SK-N-SH (cell line): ENCODE measurements at regions not wholly inside any gene's neighbourhood (a gene's known extent, or its start where the extent isn't known, plus 50 kb on each side); places are given as distances from the start of the nearest gene placed in this dataset.
"Not testable (repeated sequence)": the region's sequence is repeated elsewhere in the genome, so short reads cannot be mapped to it uniquely, and the experiment has no call there.

Experiments
- CHD2 ChIP-seq: fragments of 150-350 bp; IDR thresholded peaks from 2 replicates; pipeline ENCODE4 v1.6.1; 2018; ENCODE audit warnings: low read length; ENCODE audit not compliant: partially characterized antibody
- EP300 ChIP-seq, 2 experiments: IDR thresholded peaks; 2 replicates each; pipeline versions ENCODE4 v1.4.0 to v1.6.1; 2012; ENCODE audit warnings: borderline replicate concordance in 1 of 2, low read depth in 1 of 2, low read length in 1 of 2
- EZH2phosphoT487 ChIP-seq: fragments of 200-600 bp; sonication (generic); IDR thresholded peaks from 2 replicates; pipeline ENCODE4 v1.6.1; 2017; ENCODE audit warnings: low read depth, mixed run types, mild to moderate bottlenecking, antibody characterized with exemption, moderate library complexity, borderline replicate concordance
- REST ChIP-seq: IDR thresholded peaks from 2 replicates; pipeline ENCODE4 v1.6.1; 2012; ENCODE audit warnings: mild to moderate bottlenecking, low read depth, low read length, moderate library complexity
- SIN3A ChIP-seq: IDR thresholded peaks from 2 replicates; pipeline ENCODE4 v1.6.1; 2012; ENCODE audit warnings: low read depth, mild to moderate bottlenecking, low read length, moderate library complexity, borderline replicate concordance
- TAF1 ChIP-seq: IDR thresholded peaks from 2 replicates; pipeline ENCODE4 v1.6.1; 2012; ENCODE audit warnings: low read depth, mild to moderate bottlenecking, low read length, moderate library complexity, borderline replicate concordance
- TF ChIP-seq, protein P1 (sequence below): fragments of 200-600 bp; sonication (generic); IDR thresholded peaks from 2 replicates; pipeline ENCODE4 v1.6.1; 2017; ENCODE audit warnings: antibody characterized with exemption, mild to moderate bottlenecking, moderate library complexity

GRCh38 chr20:25857091-25857788 lies 160.6 kb upstream of the ZNF337 start:
- TF ChIP-seq, protein P1, sequence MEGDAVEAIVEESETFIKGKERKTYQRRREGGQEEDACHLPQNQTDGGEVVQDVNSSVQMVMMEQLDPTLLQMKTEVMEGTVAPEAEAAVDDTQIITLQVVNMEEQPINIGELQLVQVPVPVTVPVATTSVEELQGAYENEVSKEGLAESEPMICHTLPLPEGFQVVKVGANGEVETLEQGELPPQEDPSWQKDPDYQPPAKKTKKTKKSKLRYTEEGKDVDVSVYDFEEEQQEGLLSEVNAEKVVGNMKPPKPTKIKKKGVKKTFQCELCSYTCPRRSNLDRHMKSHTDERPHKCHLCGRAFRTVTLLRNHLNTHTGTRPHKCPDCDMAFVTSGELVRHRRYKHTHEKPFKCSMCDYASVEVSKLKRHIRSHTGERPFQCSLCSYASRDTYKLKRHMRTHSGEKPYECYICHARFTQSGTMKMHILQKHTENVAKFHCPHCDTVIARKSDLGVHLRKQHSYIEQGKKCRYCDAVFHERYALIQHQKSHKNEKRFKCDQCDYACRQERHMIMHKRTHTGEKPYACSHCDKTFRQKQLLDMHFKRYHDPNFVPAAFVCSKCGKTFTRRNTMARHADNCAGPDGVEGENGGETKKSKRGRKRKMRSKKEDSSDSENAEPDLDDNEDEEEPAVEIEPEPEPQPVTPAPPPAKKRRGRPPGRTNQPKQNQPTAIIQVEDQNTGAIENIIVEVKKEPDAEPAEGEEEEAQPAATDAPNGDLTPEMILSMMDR, result not testable (repeated sequence)
- not testable (repeated sequence) for TF ChIP-seq REST; EZH2phosphoT487; SIN3A; CHD2; EP300 (IDR thresholded peaks at IDR 0.05; ENCODE audit: borderline replicate concordance in 1 of 2, low read depth in 1 of 2, low read length in 1 of 2); TAF1
